DMS53 (cell line): ENCODE measurements at regions not wholly inside any gene's neighbourhood (a gene's known extent, or its start where the extent isn't known, plus 50 kb on each side); places are given as distances from the start of the nearest gene placed in this dataset.

ENCODE experiments used
- DNase-seq: peaks from one replicate; lab custom pipeline; 2025; lab: John Stamatoyannopoulos, UW

- no peak for DNase-seq
These were observed 98.2 kb downstream of the PDCL3 start for GRCh38 chr2:100660851-100661584.

DNA sequence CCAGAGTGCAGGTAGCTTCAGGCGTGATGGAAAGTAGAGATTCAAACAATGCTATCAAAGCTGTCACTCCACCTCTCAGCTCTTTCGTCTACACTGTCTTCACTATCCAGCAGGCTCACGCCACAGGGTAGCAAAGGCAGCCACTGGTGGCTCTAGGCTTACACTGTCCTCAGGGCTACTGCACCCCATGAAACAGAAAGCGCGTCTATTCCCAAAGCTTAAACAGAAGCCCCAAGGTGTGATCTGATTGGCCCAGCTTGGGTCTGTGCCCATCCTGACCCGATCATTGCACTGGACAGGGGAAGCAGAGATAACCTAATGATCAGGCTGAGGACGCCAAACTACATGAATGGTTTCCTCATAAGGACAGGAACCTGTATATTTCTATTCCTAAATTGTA lies 100.1 kb downstream of the PDCL3 start:
- DNase-seq, result no peak

- no peak for DNase-seq
These were observed 101.4 kb downstream of the PDCL3 start for GRCh38 chr2:100664021-100664755.

GRCh38 chr2:100664756-100665101 lies 101.9 kb downstream of the PDCL3 start:
- DNase-seq, result no peak

DNA sequence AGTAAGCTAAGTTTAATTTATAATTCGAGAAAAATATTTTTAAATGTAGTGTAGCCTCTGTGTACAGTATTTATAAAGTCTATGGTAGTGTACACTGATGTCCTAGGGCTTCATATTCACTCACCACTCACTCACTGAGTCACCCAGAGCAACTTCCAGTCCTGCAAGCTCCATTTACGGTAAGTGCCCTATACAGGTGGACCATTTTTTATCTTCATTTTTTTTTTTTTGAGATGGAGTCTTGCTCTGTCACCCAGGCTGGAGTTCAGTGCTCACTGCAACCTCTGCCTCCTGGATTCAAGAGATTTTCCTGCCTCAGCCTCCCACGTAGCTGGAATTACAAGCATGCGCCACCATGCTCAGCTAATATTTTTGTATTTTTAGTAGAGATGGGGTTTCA lies 104.2 kb downstream of the PDCL3 start:
- DNase-seq, result no peak

- no peak for DNase-seq
These were observed 105.0 kb downstream of the PDCL3 start for GRCh38 chr2:100667801-100668200.

DNA sequence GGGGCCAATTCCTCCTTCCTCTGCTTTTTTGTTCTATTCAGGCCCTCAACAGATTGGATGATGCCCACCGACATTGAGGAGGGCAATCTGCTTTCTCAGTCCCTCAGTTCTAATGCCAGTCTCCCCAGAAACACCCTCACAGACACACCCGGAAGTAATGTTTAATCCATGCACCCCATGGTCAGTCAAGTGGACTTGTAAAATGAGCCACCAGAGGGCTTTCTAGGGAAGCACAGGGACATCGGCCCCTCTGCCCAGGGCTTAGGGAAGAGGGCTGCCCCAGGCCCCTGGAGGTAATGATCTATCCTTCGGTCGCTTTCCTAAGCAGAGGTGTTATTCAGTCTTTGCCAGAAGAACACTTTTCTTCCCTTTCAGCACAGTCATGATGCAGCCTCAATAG lies 107.4 kb downstream of the PDCL3 start:
- no peak for DNase-seq

- DNase-seq, result no peak
These were observed 110.3 kb downstream of the PDCL3 start for GRCh38 chr2:100673115-100673514.

- DNase-seq, result no peak
These were observed 111.1 kb downstream of the PDCL3 start for GRCh38 chr2:100673691-100674485.

GRCh38 chr2:100674666-100675065 lies 111.9 kb downstream of the PDCL3 start:
- DNase-seq, result no peak

DNA sequence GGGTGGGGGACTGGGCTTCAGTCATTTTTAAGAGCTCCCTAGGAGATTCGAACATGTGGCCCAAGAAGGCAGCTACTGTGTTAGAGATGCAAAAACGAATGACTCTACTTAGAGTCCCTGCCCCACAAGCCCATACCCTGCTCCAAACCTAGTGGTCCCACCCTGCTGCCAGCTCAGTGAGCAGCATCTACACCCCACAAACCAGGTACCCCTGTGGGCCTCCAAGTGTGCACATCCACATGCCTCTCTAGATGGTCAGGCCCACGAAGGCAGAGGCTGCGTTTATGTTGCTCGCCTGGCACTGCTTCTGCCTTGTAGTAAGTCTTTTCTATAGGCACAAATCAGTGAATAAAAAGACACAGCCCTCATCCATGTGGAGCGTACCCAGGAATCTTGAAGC lies 112.6 kb downstream of the PDCL3 start:
- DNase-seq, result no peak

DNA sequence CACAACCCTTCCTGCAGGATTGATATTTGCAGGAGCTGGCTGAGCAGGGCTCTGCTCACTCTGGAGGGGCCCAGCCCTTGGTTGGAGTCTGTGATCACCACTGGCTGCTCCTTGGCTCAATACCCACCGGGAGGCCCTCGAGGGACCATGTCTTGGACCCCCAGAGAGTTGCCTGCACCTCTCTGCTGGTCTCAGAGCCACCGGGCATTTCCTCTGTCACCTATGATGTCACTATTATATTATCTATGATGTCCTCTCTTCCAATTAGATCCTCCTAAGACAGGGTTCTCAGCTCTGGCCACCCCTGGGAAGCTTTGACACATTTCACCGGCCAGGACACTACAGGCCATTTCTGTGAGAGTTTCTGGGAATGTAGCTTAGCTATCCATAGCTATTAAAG lies 113.1 kb downstream of the PDCL3 start:
- DNase-seq, result no peak

GRCh38 chr2:100676346-100676745 lies 113.6 kb downstream of the PDCL3 start:
- no peak for DNase-seq

- DNase-seq, result no peak
These were observed 114.9 kb downstream of the PDCL3 start for GRCh38 chr2:100677611-100678185.

DNA sequence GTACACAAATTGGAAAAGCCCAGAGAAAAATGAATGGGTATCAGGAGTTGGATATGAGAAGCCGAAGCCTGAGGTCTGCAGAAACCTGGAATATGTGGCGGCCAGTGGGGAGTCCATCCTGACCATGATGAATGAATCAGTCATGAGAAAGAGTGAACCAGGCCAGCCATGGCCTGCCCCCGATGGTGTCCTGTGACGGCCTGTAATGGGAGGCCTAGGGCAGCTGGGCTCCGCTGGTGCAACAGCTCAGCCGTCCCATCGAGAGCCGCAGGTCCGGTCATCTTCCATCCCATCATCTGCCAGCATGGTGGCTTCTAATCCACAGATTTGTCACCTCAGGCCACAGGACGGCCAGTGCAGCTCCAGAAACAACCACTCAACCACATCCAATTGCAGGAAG lies 116.4 kb downstream of the PDCL3 start:
- DNase-seq, result no peak

DNA sequence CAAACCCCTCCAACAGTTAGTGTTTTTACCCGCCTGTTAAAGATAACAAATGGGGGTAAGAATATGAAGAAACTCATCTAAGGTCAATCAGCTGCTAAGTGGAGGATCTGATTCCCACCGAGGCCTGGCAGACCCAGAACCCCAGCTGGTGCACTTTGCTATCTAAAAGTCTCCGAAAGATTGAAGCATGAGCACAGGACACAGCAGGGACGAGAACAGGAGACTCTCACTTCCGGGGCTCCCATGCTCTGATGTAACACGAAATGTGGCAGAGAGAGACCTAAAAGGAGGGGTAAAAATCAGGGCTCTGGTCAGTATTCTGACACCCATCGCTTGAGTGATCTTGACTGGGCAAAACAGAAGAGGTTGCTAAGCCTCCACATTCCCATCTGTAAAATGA lies 119.7 kb downstream of the PDCL3 start:
- DNase-seq, result no peak

GRCh38 chr2:100683231-100683630 lies 120.4 kb downstream of the PDCL3 start:
- no peak for DNase-seq

GRCh38 chr2:100691846-100692245 lies 128.1 kb upstream of the NPAS2 start:
- DNase-seq, result no peak

- DNase-seq, result no peak
These were observed 127.6 kb upstream of the NPAS2 start for GRCh38 chr2:100692381-100692780.

- no peak for DNase-seq
These were observed 127.0 kb upstream of the NPAS2 start for GRCh38 chr2:100692906-100693305.

- DNase-seq, result no peak
These were observed 120.8 kb upstream of the NPAS2 start for GRCh38 chr2:100699131-100699530.

- no peak for DNase-seq
These were observed 117.4 kb upstream of the NPAS2 start for GRCh38 chr2:100702438-100703109.
